Hepatocyte (in vitro differentiated cells): ENCODE measurements at regions not wholly inside any gene's neighbourhood (a gene's known extent, or its start where the extent isn't known, plus 50 kb on each side); places are given as distances from the start of the nearest gene placed in this dataset.

Source experiments
- EZH2phosphoT487 ChIP-seq: fragments of 200-600 bp; sonication (generic); IDR thresholded peaks from one replicate; pipeline ENCODE4 v1.6.1; 2018; ENCODE audit warnings: antibody characterized with exemption, mild to moderate bottlenecking, low read depth, moderate library complexity; ENCODE audit not compliant: unreplicated experiment, severe bottlenecking
- TF ChIP-seq, protein P1 (sequence below): fragments of 200-600 bp; sonication (generic); IDR thresholded peaks from 2 replicates; pipeline ENCODE4 v1.5.1; 2016; ENCODE audit warnings: antibody characterized with exemption, mild to moderate bottlenecking; ENCODE audit not compliant: poor library complexity

DNA sequence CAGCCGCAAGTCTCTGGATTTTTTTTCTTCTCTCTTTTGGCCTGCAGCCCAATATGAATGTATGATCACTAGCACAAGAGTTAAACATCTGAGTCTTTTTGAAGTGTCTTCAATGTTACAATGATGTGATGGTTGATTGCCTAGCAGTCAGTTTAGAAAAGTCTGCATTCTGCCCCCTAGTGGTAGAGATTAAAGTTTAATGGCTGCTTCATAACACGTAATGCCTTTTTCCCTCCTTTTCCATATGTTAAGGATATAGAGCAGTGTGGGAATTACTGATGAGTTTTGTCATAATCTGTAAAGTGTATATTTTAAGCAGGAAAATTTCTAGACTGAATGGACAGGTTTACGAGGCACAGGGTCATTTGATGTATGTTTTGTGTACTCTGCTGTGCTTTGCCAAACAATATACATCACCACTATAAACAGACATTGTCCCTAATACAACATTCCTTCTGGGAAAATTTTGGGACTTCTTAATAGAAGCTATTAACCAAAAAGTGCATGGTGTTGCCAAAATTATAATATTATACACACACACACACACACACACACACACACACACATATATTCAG, 1038.5 kb upstream of the NR2F2 start:
- TF ChIP-seq, protein P1, sequence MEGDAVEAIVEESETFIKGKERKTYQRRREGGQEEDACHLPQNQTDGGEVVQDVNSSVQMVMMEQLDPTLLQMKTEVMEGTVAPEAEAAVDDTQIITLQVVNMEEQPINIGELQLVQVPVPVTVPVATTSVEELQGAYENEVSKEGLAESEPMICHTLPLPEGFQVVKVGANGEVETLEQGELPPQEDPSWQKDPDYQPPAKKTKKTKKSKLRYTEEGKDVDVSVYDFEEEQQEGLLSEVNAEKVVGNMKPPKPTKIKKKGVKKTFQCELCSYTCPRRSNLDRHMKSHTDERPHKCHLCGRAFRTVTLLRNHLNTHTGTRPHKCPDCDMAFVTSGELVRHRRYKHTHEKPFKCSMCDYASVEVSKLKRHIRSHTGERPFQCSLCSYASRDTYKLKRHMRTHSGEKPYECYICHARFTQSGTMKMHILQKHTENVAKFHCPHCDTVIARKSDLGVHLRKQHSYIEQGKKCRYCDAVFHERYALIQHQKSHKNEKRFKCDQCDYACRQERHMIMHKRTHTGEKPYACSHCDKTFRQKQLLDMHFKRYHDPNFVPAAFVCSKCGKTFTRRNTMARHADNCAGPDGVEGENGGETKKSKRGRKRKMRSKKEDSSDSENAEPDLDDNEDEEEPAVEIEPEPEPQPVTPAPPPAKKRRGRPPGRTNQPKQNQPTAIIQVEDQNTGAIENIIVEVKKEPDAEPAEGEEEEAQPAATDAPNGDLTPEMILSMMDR, result peak; percentile 67
- TF ChIP-seq EZH2phosphoT487, result no peak
